ENCODE measurements at regions not wholly inside any gene's neighbourhood (a gene's known extent, or its start where the extent isn't known, plus 50 kb on each side); places are given as distances from the start of the nearest gene placed in this dataset.

DNA sequence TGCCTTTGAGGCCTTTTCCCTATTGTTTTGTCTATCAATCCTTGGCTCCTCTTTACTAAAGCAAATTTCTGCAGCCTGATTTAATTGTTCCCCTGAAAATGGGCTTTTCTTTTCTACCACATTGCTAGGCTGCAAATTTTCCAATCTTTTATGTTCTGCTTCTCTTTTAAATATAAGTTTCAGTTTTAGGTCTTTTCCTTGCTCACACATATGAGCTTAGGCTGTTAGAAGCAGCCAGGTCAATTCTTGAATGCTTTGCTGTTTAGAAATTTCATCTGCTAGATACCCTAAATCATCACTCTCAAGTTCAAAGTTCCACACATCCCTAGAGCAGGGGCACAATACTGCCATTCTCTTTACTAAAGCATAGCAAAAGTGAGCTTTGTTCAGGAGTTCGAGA, 159.6 kb downstream of the ARL4A start:
- TF ChIP-seq ZFP30 (CRISPR knock-in tag; IDR thresholded peaks at IDR 0.05) (no peak), TOX (CRISPR knock-in tag; IDR thresholded peaks at IDR 0.05; ENCODE audit: borderline replicate concordance) (no peak), PATZ1 (CRISPR knock-in tag; IDR thresholded peaks at IDR 0.05; ENCODE audit: borderline replicate concordance) (no peak), ISL1 (CRISPR knock-in tag; IDR thresholded peaks at IDR 0.05) (no peak)

All from SK-N-SH treated with all-trans-retinoic acid at 6 μM for 48 hours (cell line).